Mucosa of stomach (tissue), 1 donor: ENCODE measurements at regions not wholly inside any gene's neighbourhood (a gene's known extent, or its start where the extent isn't known, plus 50 kb on each side); places are given as distances from the start of the nearest gene placed in this dataset.

Experiments used
- H3K27me3 ChIP-seq: one replicate; pipeline ENCODE4 v1.7.0; 2013; ENCODE audit warnings: mild to moderate bottlenecking, low read length; ENCODE audit not compliant: control insufficient read depth, insufficient read depth
- H3K36me3 ChIP-seq: one replicate; pipeline ENCODE4 v1.7.0; 2013; ENCODE audit warnings: low read length; ENCODE audit not compliant: control insufficient read depth, insufficient read depth
- H3K4me1 ChIP-seq: one replicate; pipeline ENCODE4 v1.7.0; 2013; ENCODE audit warnings: mild to moderate bottlenecking, low read length; ENCODE audit not compliant: control insufficient read depth, insufficient read depth
- H3K4me3 ChIP-seq: one replicate; pipeline ENCODE4 v1.7.0; 2013; ENCODE audit warnings: low read length
- H3K9ac ChIP-seq: one replicate; pipeline ENCODE4 v1.7.0; 2013; ENCODE audit warnings: mild to moderate bottlenecking, low read length, moderate library complexity
- H3K9me3 ChIP-seq: one replicate; pipeline ENCODE4 v1.7.0; 2013; ENCODE audit warnings: mild to moderate bottlenecking, low read length, moderate library complexity; ENCODE audit not compliant: control insufficient read depth
- donor health status: Pancreatic carcinoma.

DNA sequence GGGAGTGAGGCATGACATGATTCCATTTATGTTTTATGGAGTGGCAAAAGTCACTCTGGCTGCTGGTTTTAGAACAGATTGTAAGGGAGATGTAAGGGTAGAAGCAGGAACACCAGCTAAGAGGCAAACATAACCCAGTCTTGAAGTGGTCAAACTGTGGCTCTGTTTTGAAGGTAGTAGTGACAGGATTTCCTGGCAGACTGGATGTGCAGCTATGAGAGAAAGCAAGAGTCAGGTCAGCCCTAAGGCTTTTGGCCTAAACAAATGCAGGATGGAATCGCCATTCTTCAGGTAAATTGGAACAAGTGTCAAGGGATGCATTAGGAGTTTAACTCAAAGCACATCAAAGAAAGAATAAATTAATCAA, 175.3 kb upstream of the AGR3 start:
- Histone ChIP-seq H3K4me3 (no peak overlapping the region), H3K9me3 (no peaks in the 10 kb centered on the region), H3K4me1 (no peaks in the 10 kb centered on the region), H3K27me3 (no peaks in the 10 kb centered on the region), H3K36me3 (no peaks in the 10 kb centered on the region), H3K9ac (no peak overlapping the region)

DNA sequence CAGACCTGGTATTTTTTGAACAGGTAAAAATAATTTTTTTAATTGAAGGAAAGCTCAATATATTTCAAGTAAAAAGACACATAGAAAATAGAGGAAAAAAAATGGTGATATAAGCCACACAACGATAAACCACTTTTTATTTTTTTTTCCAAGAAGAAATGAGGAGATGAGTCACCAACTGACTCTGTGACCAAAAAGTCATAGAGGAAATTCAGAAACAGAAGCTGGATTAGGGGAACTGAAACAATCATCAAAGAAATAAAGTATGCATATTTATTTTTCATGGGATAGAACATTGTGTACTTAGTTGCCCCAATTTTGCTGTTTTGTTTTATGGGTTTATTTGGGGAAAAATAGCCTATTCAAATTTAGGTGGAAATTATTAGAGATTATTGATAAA, 176.8 kb upstream of the AGR3 start:
- Histone ChIP-seq H3K36me3 (no peaks in the 10 kb centered on the region), H3K9me3 (no peaks in the 10 kb centered on the region), H3K4me1 (no peaks in the 10 kb centered on the region), H3K4me3 (no peak overlapping the region), H3K9ac (no peak overlapping the region), H3K27me3 (no peaks in the 10 kb centered on the region)

DNA sequence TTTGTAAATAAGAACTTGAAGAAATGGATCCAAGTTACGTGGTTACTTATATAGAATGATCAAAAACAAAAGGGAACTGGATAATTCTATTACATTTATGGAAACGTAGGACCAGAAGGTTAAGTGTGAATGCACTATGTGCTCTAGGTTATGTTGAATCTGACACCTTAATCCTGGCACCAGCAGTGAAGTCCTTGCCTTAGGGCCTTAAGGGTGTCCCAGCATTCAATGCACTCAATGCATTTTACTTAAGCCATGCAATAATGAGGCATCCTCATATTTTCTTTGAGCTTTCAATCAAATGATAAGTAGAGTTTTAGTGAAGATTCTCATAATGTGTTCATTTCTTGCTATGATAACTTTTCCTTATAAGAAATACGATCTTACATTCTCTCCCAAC, 178.3 kb upstream of the AGR3 start:
- no peak overlapping the region for H3K9ac ChIP-seq
- no peak overlapping the region for H3K4me3 ChIP-seq
- no peaks in the 10 kb centered on the region for H3K9me3 ChIP-seq
- H3K36me3 ChIP-seq: no peaks in the 10 kb centered on the region
- no peaks in the 10 kb centered on the region for H3K4me1 ChIP-seq
- no peaks in the 10 kb centered on the region for H3K27me3 ChIP-seq

DNA sequence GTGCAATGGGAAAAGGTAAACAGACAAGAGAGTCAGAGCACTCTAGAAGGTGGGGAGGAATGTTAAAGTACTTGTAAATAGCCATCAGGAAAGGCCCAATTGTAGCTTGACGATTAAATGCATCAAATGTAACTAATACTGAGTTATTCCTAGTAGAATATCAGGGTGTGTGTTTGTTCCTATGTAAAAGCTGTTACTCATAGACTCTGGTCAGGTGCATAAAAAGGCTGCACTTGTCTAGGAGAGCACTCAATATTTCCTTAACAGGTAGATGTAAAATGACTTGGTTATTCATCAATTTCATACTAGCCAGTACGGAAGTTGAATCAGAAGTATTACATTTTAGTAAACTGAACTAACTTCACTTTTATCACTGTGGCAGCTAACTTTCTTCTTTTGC, 179.7 kb upstream of the AGR3 start:
- Histone ChIP-seq H3K9me3 (no peaks in the 10 kb centered on the region), H3K4me1 (no peaks in the 10 kb centered on the region), H3K9ac (no peak overlapping the region), H3K36me3 (no peaks in the 10 kb centered on the region), H3K27me3 (no peaks in the 10 kb centered on the region), H3K4me3 (no peak overlapping the region)

DNA sequence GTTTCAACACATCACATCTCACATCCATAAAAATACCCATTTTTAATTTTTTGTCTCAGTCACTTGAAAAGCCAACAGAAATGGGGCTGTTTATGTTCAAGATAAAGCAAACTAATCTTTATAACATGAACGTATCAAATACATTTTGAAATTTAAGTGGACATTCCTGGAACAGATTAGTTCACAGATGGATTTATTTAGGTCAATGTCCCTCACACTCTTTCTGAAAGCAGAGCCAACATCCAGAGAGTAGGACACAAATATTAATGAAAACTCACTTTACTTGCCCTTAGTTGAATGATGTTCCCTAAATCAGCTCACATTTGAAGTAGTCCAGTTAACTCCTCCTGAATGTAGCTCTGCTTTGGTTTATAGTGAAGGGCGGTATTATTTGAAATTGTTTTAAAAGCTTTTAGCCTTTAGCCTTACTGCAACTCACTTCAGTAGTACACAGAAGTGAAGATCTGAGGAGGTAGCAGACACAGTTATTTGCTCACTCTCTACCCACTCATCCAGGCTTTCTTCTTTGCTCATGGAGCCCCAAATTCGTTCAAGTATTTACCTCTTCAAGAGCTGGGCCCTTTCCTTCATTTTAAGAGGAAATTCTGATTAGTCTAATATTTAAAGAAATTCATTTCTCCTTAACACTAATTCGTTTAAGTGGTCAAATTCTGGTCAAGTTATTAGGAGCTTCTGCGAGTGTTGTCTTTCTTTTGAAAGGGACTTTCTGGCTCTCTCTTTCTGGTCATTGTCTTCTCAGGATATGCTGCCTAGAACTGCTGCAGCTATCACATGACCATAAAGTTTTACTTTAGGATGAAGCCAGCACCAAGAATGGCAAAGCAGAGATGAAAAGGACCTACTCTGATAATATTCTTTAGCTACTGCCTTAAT, 180.6 kb upstream of the AGR3 start:
- no peak overlapping the region for H3K9ac ChIP-seq
- no peaks in the 10 kb centered on the region for H3K4me1 ChIP-seq
- no peaks in the 10 kb centered on the region for H3K9me3 ChIP-seq
- no peaks in the 10 kb centered on the region for H3K36me3 ChIP-seq
- no peak overlapping the region for H3K4me3 ChIP-seq
- H3K27me3 ChIP-seq: no peaks in the 10 kb centered on the region

DNA sequence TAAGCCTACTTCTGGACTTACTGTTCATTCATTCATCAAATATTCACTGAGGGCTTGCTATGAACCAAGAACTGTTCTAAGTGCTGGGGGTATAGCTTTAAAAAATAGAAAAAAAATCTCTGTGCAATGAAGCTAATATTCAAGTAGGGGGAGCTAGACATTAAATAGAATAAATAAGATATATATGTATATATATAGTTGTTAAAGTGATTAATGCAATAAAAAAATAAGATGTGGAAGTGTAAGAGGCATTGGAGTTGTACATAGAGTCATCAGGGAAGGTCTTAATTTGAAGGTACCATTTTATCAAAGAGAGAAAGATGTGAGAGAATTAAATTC, 181.2 kb upstream of the AGR3 start:
- Histone ChIP-seq H3K36me3 (no peaks in the 10 kb centered on the region), H3K4me3 (no peak overlapping the region), H3K4me1 (no peaks in the 10 kb centered on the region), H3K9ac (no peak overlapping the region), H3K9me3 (no peaks in the 10 kb centered on the region), H3K27me3 (no peaks in the 10 kb centered on the region)

DNA sequence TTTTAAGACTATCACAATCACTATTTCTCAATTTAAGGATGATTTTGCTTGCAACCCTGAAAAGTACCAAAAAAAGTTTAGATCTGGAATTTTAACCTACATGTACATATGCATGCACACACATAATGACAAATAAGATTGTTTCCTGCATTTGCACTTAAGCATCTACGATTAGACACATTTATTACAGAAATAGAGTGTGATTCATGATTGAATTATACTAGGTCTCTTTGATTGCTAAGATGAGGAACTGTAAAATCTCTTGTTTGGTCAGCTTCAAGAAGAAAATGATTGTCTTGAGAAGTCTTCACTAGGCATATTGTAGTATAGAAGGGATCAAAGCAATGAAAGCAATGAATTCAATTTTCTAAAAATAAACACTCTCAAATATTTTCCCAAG, 185.9 kb upstream of the AGR3 start:
- Histone ChIP-seq H3K9me3 (no peaks in the 10 kb centered on the region), H3K9ac (no peak overlapping the region), H3K36me3 (no peaks in the 10 kb centered on the region), H3K27me3 (no peaks in the 10 kb centered on the region), H3K4me1 (peaks cover 7% of the 10 kb centered on the region), H3K4me3 (no peak overlapping the region)

DNA sequence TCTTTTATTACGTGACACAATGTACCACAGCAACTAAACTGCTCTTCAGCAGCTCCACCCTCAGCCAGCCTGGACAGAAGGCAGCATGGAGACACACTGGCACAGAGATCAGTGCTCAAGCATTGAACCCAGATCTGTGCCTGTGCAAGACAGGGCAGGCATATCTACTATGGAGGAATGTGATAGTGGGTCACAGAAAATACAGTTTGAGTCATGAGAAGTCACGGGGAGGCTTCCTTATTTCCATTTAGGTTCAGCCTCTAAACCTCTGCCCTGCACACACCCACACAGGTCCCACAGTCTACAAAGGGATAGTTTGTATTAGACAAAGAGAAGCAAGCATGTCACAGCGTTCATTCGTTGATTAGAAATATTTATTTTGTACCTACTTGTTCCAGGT, 187.4 kb upstream of the AGR3 start:
- no peaks in the 10 kb centered on the region for H3K9me3 ChIP-seq
- H3K27me3 ChIP-seq: no peaks in the 10 kb centered on the region
- no peak overlapping the region for H3K4me3 ChIP-seq
- no peaks in the 10 kb centered on the region for H3K36me3 ChIP-seq
- peaks cover 7% of the 10 kb centered on the region for H3K4me1 ChIP-seq
- no peak overlapping the region for H3K9ac ChIP-seq

DNA sequence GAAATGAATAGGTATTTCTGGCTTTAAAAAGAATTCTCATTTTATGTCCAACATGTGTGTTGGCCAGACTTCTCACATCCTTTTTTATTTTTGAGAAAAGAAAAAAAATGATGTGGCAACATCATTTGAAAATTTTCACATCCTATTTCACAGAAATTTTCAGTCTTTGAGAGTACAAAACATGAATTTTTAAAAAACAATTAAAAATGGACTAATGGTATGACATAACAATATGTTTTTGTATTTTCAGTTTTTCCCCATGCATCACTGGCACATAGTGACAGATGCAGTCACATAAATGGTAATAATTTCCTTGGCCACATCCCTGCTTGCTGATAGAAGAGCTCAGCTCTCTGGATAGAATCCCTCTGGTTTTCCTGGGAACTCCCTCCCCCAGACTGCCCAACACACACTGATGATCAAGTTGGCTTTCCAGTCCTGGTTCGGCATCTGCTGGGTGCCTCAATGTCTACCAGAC, 188.5 kb upstream of the AGR3 start:
- no peaks in the 10 kb centered on the region for H3K27me3 ChIP-seq

DNA sequence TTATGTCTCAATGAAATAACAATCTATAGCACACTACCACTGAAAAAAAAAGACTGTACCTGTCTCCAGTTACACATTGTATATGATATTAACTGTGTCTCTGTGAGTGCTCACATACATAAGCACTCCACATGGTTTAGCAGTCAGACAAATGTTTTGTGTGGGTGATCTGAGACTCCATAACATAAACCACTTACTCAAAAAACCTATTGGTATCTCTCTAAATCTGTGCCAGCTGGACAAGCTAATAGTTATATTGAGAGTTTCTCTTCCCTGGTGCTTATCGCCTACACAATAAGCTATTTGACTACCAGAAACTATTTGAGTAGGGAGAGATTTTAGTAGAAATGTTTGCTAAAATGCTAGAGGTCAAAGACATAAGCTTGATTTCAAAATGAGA, 190.1 kb upstream of the AGR3 start:
- no peak overlapping the region for H3K9ac ChIP-seq
- H3K4me1 ChIP-seq: peaks cover 7% of the 10 kb centered on the region
- H3K27me3 ChIP-seq: no peaks in the 10 kb centered on the region
- H3K9me3 ChIP-seq: no peaks in the 10 kb centered on the region
- no peak overlapping the region for H3K4me3 ChIP-seq
- no peaks in the 10 kb centered on the region for H3K36me3 ChIP-seq

More for the DNA sequence above, 188.5 kb upstream of the AGR3 start:
- Histone ChIP-seq H3K4me1 (peaks cover 7% of the 10 kb centered on the region), H3K9ac (no peak overlapping the region), H3K4me3 (no peak overlapping the region), H3K36me3 (no peaks in the 10 kb centered on the region), H3K9me3 (no peaks in the 10 kb centered on the region)

DNA sequence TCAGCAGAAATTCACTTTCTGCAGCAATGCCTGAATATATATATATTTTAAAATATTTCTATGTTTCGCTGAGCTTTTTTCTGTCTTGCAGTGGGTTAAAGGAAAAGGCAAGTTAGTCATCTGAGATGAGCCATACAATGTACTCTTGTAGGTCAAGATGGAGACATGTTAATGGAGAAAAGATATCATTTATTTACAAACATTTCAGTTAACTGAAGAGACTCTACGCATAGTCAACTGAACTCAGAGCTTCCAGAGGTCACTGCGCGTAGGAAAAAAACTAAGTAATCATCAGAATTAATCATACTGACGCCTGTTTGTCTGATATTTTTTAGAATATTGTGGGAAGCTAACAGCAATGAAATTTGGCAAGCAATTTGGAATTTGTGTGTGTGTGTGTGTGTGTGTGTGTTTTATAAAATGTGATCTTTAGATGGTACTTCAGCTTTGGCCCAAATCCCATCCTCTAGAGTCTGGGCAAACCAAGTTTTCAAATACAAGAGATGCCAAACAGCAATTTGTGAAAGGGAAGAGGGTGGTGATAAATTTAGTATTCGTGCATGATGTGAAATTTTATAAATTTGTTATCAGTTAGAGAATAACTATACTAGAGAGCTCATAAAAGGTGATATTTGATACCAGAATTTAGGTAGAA, 193.9 kb upstream of the AGR3 start:
- H3K4me3 ChIP-seq: no peak overlapping the region
- H3K4me1 ChIP-seq: no peaks in the 10 kb centered on the region
- no peaks in the 10 kb centered on the region for H3K27me3 ChIP-seq
- no peaks in the 10 kb centered on the region for H3K9me3 ChIP-seq
- H3K36me3 ChIP-seq: no peaks in the 10 kb centered on the region
- H3K9ac ChIP-seq: no peak overlapping the region

DNA sequence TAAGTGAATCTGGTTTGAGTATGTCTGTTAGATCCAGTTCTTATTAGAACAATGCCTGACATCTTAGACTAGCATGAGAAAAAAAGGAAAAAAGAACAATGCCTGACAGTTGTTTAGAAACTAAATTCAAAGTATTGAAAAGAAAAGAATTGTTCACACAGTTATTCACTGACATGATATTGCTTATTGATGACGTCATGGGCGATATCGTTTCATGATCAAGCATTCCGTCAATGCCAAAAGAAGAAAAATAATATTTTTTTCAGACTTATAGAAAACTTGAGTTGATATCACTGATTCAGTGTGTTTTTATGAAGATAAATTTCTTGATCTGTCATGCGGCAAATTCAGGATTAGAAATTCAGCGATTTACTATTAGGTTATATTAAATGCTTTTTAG, 196.5 kb upstream of the AGR3 start:
- H3K36me3 ChIP-seq: no peaks in the 10 kb centered on the region
- H3K4me3 ChIP-seq: no peak overlapping the region
- no peak overlapping the region for H3K9ac ChIP-seq
- no peaks in the 10 kb centered on the region for H3K4me1 ChIP-seq
- H3K27me3 ChIP-seq: no peaks in the 10 kb centered on the region
- H3K9me3 ChIP-seq: no peaks in the 10 kb centered on the region
